Activated effector memory CD4-positive, alpha-beta T cell treated with anti-CD3 and anti-CD28 coated beads, Interleukin-2, amount 50 U/mL, for 16 hours (primary cell): ENCODE measurements at regions not wholly inside any gene's neighbourhood (a gene's known extent, or its start where the extent isn't known, plus 50 kb on each side); places are given as distances from the start of the nearest gene placed in this dataset.
"Not testable (repeated sequence)": the region's sequence is repeated elsewhere in the genome, so short reads cannot be mapped to it uniquely, and the experiment has no call there.

Experiments used
- DNase-seq: peaks from one replicate; pipeline ENCODE4 v3.0.0-alpha.2; 2020

GRCh38 chr17:68142595-68142994, 105.2 kb upstream of the AMZ2 start:
- DNase-seq: no peak

GRCh38 chr17:68143425-68143824, 104.4 kb upstream of the AMZ2 start:
- no peak for DNase-seq

- no peak for DNase-seq
Measured at GRCh38 chr17:68145088-68145487, 102.8 kb upstream of the AMZ2 start.

- no peak for DNase-seq
Measured at GRCh38 chr17:68148936-68149335, 98.9 kb upstream of the AMZ2 start.

- DNase-seq: no peak
Measured at GRCh38 chr17:68152161-68152571, 95.7 kb upstream of the AMZ2 start.

- no peak for DNase-seq
Measured at GRCh38 chr17:68155692-68156091, 92.2 kb upstream of the AMZ2 start.

DNA sequence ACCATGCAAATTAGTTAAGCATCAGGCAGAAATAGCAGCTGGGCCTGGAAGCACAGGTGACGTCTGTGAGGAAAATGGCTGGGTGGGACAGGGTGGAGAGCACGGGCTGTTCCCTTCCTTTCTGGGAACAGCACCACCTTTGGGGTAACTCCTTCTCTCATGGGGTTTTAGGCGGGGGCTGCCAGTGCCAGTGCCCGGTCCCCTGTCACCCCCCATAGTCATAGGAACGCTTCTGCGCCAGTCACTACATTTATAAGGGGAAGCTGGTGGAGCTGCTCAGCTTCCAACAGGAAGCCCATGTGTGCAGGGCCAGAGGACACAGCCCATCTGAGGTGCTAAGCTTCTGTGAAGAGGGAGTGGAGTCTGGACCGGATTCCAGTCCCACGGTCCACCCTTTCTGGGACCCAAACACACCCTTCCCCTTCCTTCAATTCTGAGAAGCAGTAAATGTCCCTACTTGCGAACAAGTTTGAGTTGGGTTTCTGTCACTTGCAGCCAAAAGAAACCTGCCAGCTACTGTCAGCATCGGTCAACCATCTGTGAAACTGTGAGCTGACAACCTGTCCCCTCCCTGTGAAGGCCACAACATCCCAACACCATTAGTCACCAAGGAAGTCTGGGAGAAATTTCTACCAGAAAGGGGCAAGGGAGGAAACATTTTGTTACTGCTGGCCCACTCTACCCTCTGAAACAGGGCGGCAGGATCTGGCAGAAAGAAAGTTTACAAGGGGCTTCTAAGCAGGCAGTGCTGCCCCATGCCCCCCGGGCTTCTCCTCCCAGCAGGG, 86.0 kb upstream of the AMZ2 start:
- DNase-seq: no peak

DNA sequence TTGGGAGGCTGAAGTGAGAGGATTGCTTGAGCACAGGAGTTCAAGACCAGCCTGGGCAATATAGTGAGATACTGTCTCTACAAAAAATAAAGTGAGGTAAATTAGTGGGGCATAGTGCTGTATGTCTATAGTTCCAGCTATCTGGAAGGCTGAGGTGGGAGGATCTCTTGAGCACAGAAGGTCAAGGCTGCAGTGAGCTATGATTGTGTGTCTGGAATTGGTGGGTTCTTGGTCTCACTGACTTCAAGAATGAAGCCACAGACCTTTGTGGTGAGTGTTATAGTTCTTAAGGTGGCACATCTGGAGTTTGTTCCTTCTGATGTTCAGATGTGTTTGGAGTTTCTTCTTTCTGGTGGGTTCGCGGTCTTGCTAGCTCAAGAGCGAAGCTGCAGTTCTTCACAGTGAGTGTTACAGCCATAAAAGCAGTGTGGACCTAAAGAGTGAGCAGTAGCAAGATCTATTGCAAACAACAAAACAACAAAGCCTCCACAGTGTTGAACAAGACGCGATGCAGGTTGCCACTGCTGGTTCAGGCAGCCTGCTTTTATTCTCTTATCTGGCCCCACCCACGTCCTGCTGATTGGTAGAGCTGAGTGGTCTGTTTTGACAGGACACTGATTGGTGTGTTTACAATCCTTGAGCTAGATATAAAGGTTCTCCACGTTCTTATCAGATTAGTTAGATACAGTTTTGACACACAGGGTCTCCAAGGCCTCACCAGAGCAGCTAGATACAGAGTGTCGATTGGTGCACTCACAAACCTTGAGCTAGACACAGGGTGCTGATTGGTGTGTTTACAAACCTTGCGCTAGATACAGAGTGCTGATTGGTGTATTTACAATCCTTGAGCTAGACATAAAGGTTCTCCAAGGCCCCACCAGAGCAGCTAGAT, 79.3 kb upstream of the AMZ2 start:
- not testable (repeated sequence) for DNase-seq

GRCh38 chr17:68169165-68169821, 78.5 kb upstream of the AMZ2 start:
- not testable (repeated sequence) for DNase-seq

- no peak for DNase-seq
Measured at GRCh38 chr17:68169840-68170239, 78.0 kb upstream of the AMZ2 start.

- DNase-seq: no peak
Measured at GRCh38 chr17:68170246-68170645, 77.6 kb upstream of the AMZ2 start.

- DNase-seq: peak; percentile 90
Measured at GRCh38 chr17:68172461-68172954, 75.3 kb upstream of the AMZ2 start.

GRCh38 chr17:68175416-68175815, 72.4 kb upstream of the AMZ2 start:
- DNase-seq: no peak

DNA sequence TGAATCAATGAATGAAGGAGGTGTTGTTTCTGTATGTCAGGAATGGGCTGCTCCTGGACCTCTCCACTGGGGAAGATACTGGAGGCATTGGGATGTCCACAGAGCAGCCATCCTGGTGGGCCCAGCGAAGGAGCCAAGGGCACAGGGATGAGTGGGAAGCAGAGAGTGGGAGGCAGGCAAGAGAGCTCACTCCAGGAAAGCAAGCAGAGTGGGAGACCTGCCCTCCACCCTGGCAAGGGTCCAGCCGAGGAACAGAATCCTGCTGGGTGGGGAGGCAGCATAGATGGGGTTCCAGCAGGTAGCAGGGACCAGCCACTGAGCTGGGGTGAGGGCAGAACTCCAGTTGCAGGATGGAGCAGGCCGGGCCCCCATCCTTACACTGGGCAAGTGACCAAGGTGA, 71.9 kb upstream of the AMZ2 start:
- no peak for DNase-seq

- no peak for DNase-seq
Measured at GRCh38 chr17:68176718-68177117, 71.1 kb upstream of the AMZ2 start.

DNA sequence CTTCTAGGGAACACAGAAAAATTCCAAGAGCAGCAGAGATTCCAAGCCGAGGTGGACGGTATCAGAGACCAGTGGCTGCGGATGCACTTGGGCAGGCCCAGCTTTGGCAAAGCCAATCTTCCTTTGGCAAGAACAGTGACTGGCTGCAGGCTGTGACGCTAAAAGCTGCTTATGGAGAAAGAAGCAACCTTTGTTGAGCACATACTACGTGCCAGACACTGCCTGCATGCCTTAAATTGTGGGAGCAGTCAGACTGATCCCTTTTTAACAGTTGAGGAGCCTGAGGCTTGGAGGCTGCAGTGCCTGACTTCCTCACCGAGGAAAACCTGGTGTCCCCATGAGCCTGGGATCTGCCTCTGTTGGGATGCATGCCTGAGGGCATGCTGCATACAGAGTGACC, 69.0 kb upstream of the AMZ2 start:
- DNase-seq: no peak

DNA sequence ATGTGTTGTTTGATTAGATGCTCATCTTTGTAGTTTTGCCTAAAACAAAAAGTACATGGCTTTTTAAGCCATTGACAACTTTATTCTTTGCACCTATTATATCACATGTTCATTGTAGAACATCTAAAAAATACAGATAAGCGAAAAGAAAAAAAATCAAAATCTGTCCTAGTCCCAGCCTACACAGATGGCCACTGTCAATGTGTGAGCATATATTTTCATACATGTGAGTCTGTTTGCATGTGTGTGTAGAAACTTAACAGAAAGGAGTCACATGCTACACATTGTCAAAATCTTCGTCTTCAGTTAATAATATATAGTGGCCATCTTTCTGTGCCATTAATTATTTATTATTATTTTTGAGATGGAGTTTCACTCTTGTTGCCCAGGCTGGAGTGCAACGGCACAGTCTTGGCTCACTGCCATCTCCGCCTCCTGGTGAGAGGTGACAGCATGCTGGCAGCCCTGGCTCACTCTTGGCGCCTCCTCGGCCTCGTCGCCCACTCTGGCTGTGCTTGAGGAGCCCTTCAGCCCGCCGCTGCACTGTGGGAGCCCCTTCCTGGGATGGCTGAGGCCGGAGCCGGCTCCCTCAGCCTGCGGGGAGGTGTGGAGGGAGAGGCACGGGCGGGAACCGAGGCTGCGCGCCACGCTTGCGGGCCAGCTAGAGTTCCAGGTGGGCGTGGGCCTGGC, 68.5 kb upstream of the AMZ2 start:
- no peak for DNase-seq

- no peak for DNase-seq
Measured at GRCh38 chr17:68179926-68180285, 67.9 kb upstream of the AMZ2 start.

- no peak for DNase-seq
Measured at GRCh38 chr17:68182011-68182306, 65.9 kb upstream of the AMZ2 start.

- DNase-seq: peak; percentile 91
Measured at GRCh38 chr17:68182940-68183551, 64.8 kb upstream of the AMZ2 start.

- no peak for DNase-seq
Measured at GRCh38 chr17:68184141-68184571, 63.7 kb upstream of the AMZ2 start.

DNA sequence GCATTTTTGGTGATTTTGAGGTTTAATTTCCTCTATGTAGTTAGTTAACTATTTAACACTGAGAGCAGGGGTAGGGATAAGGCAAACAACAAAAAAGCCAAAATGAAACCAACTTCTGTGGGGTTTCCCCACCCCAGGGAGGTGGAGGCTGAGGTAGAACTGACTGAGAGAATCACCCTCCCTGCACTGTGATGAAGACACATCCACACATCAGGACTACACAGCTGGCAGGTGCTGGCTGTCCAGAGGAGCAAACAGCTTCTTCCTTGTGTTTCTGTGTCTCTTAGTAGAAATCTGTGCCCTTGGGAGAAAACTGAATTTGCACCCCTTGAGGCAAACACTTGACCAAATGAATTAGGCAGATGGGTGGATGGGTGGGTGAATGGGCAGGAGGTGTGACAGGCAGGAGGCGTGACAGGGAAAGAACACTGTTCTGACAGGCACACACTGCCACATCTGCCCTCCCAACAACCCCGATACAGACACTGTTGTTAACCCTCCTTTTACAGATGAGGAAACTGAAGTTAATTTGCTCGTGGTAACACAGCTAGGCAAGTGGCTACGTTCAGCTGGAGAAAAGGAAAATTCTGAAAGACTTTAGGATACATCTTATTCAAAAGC, 62.9 kb upstream of the AMZ2 start:
- peak; percentile 87 for DNase-seq
